Testis (tissue), 2 donors: ENCODE measurements at regions not wholly inside any gene's neighbourhood (a gene's known extent, or its start where the extent isn't known, plus 50 kb on each side); places are given as distances from the start of the nearest gene placed in this dataset.

Source experiments
- POLR2A ChIP-seq: fragments of 450-650 bp; IDR thresholded peaks from one replicate; pipeline ENCODE4 v1.6.1; 2017; ENCODE audit warnings: antibody characterized with exemption, mild to moderate bottlenecking, moderate library complexity
- TF ChIP-seq, protein P1 (sequence below), 3 experiments: fragments of 450-650 bp in 2 of 3; fragments of 200-600 bp in 1 of 3; sonication (generic) in 1 of 3; IDR thresholded peaks; one replicate each; pipeline ENCODE4 v1.5.1; 2016 to 2019; ENCODE audit warnings: antibody characterized with exemption in 3 of 3, mild to moderate bottlenecking in 2 of 3, moderate library complexity in 1 of 3

DNA sequence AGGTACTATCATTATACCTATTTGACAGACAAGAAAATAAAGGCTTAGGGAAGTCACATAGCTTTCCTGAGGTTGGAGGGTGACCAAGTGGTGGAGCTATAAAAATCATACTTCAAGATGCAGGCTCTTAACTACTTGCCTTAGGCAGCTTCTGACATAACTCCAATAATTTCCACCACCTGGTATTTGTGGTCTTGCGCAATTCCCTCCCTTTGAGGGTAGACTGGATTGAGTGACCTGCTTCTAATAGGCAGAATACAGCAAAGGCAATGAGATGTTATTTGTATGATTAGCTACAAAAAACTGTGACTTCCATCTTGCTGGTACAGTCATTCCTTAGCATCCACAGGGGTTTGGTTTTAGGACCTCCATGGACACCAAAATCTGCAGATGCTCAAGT lies 385.5 kb downstream of the TMEM114 start:
- TF ChIP-seq, protein P1, sequence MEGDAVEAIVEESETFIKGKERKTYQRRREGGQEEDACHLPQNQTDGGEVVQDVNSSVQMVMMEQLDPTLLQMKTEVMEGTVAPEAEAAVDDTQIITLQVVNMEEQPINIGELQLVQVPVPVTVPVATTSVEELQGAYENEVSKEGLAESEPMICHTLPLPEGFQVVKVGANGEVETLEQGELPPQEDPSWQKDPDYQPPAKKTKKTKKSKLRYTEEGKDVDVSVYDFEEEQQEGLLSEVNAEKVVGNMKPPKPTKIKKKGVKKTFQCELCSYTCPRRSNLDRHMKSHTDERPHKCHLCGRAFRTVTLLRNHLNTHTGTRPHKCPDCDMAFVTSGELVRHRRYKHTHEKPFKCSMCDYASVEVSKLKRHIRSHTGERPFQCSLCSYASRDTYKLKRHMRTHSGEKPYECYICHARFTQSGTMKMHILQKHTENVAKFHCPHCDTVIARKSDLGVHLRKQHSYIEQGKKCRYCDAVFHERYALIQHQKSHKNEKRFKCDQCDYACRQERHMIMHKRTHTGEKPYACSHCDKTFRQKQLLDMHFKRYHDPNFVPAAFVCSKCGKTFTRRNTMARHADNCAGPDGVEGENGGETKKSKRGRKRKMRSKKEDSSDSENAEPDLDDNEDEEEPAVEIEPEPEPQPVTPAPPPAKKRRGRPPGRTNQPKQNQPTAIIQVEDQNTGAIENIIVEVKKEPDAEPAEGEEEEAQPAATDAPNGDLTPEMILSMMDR (IDR thresholded peaks at IDR 0.05), result no peak
- TF ChIP-seq POLR2A, result no peak
